ENCODE measurements at regions not wholly inside any gene's neighbourhood (a gene's known extent, or its start where the extent isn't known, plus 50 kb on each side); places are given as distances from the start of the nearest gene placed in this dataset.
"Not testable (repeated sequence)": the region's sequence is repeated elsewhere in the genome, so short reads cannot be mapped to it uniquely, and the experiment has no call there.

GRCh38 chr18:65592435-65592834, 158.4 kb upstream of the CDH7 start:
- H3K9me3 ChIP-seq, result no peaks in the 10 kb centered on the region
- DNase-seq (no peak), ATAC-seq (no peak)
- H3K36me3 ChIP-seq (ENCODE audit: low read depth), result no peaks in the 10 kb centered on the region
- H3K4me3 ChIP-seq, result no peak overlapping the region
- intact Hi-C loops (cut with DNase I, micrococcal nuclease), result no loop called here
- H3K4me1 ChIP-seq (ENCODE audit: low read depth), result no peaks in the 10 kb centered on the region
- no peak for TF ChIP-seq CTCF (IDR thresholded peaks at IDR 0.05)

GRCh38 chr18:65587491-65587890, 163.3 kb upstream of the CDH7 start:
- no peak for TF ChIP-seq CTCF (IDR thresholded peaks at IDR 0.05)
- H3K4me3 ChIP-seq, result no peak overlapping the region

GRCh38 chr18:65582094-65582493, 168.7 kb upstream of the CDH7 start:
- H3K9me3 ChIP-seq; H3K4me3 ChIP-seq; ATAC-seq; H3K4me1 ChIP-seq (ENCODE audit: low read depth); intact Hi-C loops (cut with DNase I, micrococcal nuclease); DNase-seq; H3K36me3 ChIP-seq (ENCODE audit: low read depth): not testable (repeated sequence)

More at GRCh38 chr18:65587491-65587890, 163.3 kb upstream of the CDH7 start:
- no peaks in the 10 kb centered on the region for H3K9me3 ChIP-seq
- no peaks in the 10 kb centered on the region for H3K36me3 ChIP-seq (ENCODE audit: low read depth)
- no peak for ATAC-seq
- intact Hi-C loops (cut with DNase I, micrococcal nuclease), result no loop called here
- DNase-seq, result no peak
- no peaks in the 10 kb centered on the region for H3K4me1 ChIP-seq (ENCODE audit: low read depth)

- Histone ChIP-seq H3K4me1 (ENCODE audit: low read depth) (no peaks in the 10 kb centered on the region), H3K36me3 (ENCODE audit: low read depth) (no peaks in the 10 kb centered on the region), H3K4me3 (no peak overlapping the region), H3K9me3 (no peaks in the 10 kb centered on the region)
- DNase-seq (no peak), ATAC-seq (no peak)
- intact Hi-C loops (cut with DNase I, micrococcal nuclease), result no loop called here
- no peak for TF ChIP-seq CTCF (IDR thresholded peaks at IDR 0.05)
These were observed 181.9 kb upstream of the CDH7 start for GRCh38 chr18:65568866-65569265.

- H3K9me3 ChIP-seq, result no peaks in the 10 kb centered on the region
- H3K4me3 ChIP-seq, result no peak overlapping the region
- H3K36me3 ChIP-seq (ENCODE audit: low read depth), result no peaks in the 10 kb centered on the region
- ATAC-seq, result no peak
- no peak for TF ChIP-seq CTCF (IDR thresholded peaks at IDR 0.05)
- no peak for DNase-seq
- intact Hi-C loops (cut with DNase I, micrococcal nuclease), result no loop called here
- H3K4me1 ChIP-seq (ENCODE audit: low read depth), result no peaks in the 10 kb centered on the region
These were observed 183.4 kb upstream of the CDH7 start for GRCh38 chr18:65567372-65567771.

GRCh38 chr18:65548316-65548715, 202.5 kb upstream of the CDH7 start:
- ATAC-seq, result no peak
- TF ChIP-seq CTCF (IDR thresholded peaks at IDR 0.05), result no peak
- no peaks in the 10 kb centered on the region for H3K9me3 ChIP-seq

More at GRCh38 chr18:65548316-65548715, 202.5 kb upstream of the CDH7 start:
- Histone ChIP-seq H3K4me1 (ENCODE audit: low read depth) (no peaks in the 10 kb centered on the region), H3K36me3 (ENCODE audit: low read depth) (no peaks in the 10 kb centered on the region), H3K4me3 (no peak overlapping the region)
- intact Hi-C loops (cut with DNase I, micrococcal nuclease), result no loop called here
- no peak for DNase-seq

Data from mucosa of descending colon (tissue), 3 donors.